ENCODE measurements at regions not wholly inside any gene's neighbourhood (a gene's known extent, or its start where the extent isn't known, plus 50 kb on each side); places are given as distances from the start of the nearest gene placed in this dataset.

GRCh38 chr14:49447540-49448107 is 138.6 kb downstream of the RPS29 start:
- H3K27ac ChIP-seq (ENCODE audit: low read depth, low read length): no peak overlapping the region
- POLR2A ChIA-PET: no interaction called here
- H3K4me3 ChIP-seq (ENCODE audit: low read depth, low read length): no peak overlapping the region
- no peak for DNase-seq (ENCODE audit: low read depth, low spot score)
- H3K27me3 ChIP-seq (ENCODE audit: control insufficient read depth, insufficient read depth, low read length): no peaks in the 10 kb centered on the region
- H3K9me3 ChIP-seq (ENCODE audit: control insufficient read depth, insufficient read depth, low read length): no peaks in the 10 kb centered on the region
- TF ChIP-seq CTCF (IDR thresholded peaks at IDR 0.05; ENCODE audit: low read depth, low read length): no peak
- CTCF ChIA-PET: interaction anchor here (2.2 to 8.7 kb wide), 2 partner anchors 13 to 50 kb away, joined by 6 to 53 read pairs; no protein-coding TSS in a partner anchor

GRCh38 chr14:49446801-49447200 is 139.4 kb downstream of the RPS29 start:
- Histone ChIP-seq H3K27ac (ENCODE audit: low read depth, low read length) (no peak overlapping the region), H3K9me3 (ENCODE audit: control insufficient read depth, insufficient read depth, low read length) (no peaks in the 10 kb centered on the region), H3K4me3 (ENCODE audit: low read depth, low read length) (no peak overlapping the region), H3K27me3 (ENCODE audit: control insufficient read depth, insufficient read depth, low read length) (no peaks in the 10 kb centered on the region)
- ChIA-PET POLR2A (no interaction called here), CTCF (interaction anchor here (2.2 to 8.7 kb wide), 2 partner anchors 14 to 51 kb away, joined by 6 to 53 read pairs; no protein-coding TSS in a partner anchor)
- TF ChIP-seq CTCF (IDR thresholded peaks at IDR 0.05; ENCODE audit: low read depth, low read length): no peak
- DNase-seq (ENCODE audit: low read depth, low spot score): no peak

GRCh38 chr14:49438256-49438770 is 147.9 kb downstream of the RPS29 start:
- no peak for DNase-seq (ENCODE audit: low read depth, low spot score)
- CTCF ChIA-PET: interaction anchor here (0.8 to 1.4 kb wide), 2 partner anchors 23 kb away, joined by 3 read pairs; no protein-coding TSS in a partner anchor
- no peaks in the 10 kb centered on the region for H3K9me3 ChIP-seq (ENCODE audit: control insufficient read depth, insufficient read depth, low read length)
- POLR2A ChIA-PET: no interaction called here
- no peak overlapping the region for H3K27ac ChIP-seq (ENCODE audit: low read depth, low read length)
- TF ChIP-seq CTCF (IDR thresholded peaks at IDR 0.05; ENCODE audit: low read depth, low read length): no peak
- H3K27me3 ChIP-seq (ENCODE audit: control insufficient read depth, insufficient read depth, low read length): no peaks in the 10 kb centered on the region
- no peak overlapping the region for H3K4me3 ChIP-seq (ENCODE audit: low read depth, low read length)

GRCh38 chr14:49428076-49428475 is 158.1 kb downstream of the RPS29 start:
- ChIA-PET POLR2A (no interaction called here), CTCF (no interaction called here)
- DNase-seq (ENCODE audit: low read depth, low spot score): no peak
- H3K4me3 ChIP-seq (ENCODE audit: low read depth, low read length): no peak overlapping the region
- no peaks in the 10 kb centered on the region for H3K27me3 ChIP-seq (ENCODE audit: control insufficient read depth, insufficient read depth, low read length)
- no peak for TF ChIP-seq CTCF (IDR thresholded peaks at IDR 0.05; ENCODE audit: low read depth, low read length)
- no peak overlapping the region for H3K27ac ChIP-seq (ENCODE audit: low read depth, low read length)
- H3K9me3 ChIP-seq (ENCODE audit: control insufficient read depth, insufficient read depth, low read length): no peaks in the 10 kb centered on the region

- ChIA-PET POLR2A (no interaction called here), CTCF (interaction anchor here (0.9 kb wide), 1 partner anchor 35 kb away, joined by 3 read pairs; no protein-coding TSS in a partner anchor)
- Histone ChIP-seq H3K4me3 (ENCODE audit: low read depth, low read length) (no peak overlapping the region), H3K9me3 (ENCODE audit: control insufficient read depth, insufficient read depth, low read length) (no peaks in the 10 kb centered on the region), H3K27ac (ENCODE audit: low read depth, low read length) (no peak overlapping the region), H3K27me3 (ENCODE audit: control insufficient read depth, insufficient read depth, low read length) (no peaks in the 10 kb centered on the region)
- TF ChIP-seq CTCF (IDR thresholded peaks at IDR 0.05; ENCODE audit: low read depth, low read length): no peak
- no peak for DNase-seq (ENCODE audit: low read depth, low spot score)
These were observed 159.1 kb downstream of the RPS29 start for GRCh38 chr14:49427117-49427516.

All from AG04450 (cell line).